Ovary (tissue), 3 donors: ENCODE measurements at regions not wholly inside any gene's neighbourhood (a gene's known extent, or its start where the extent isn't known, plus 50 kb on each side); places are given as distances from the start of the nearest gene placed in this dataset.

Experiments
- EP300 ChIP-seq: sonication (generic); formaldehyde crosslinking; IDR thresholded peaks from one replicate; pipeline ENCODE4 v1.6.1; 2017; ENCODE audit warnings: antibody characterized with exemption
- POLR2A ChIP-seq: fragments of 450-650 bp; IDR thresholded peaks from one replicate; pipeline ENCODE4 v1.6.1; 2017; ENCODE audit warnings: antibody characterized with exemption, mild to moderate bottlenecking, moderate library complexity
- TF ChIP-seq, protein P1 (sequence below), 3 donors: fragments of 450-650 bp in 2 of 3; fragments of 200-600 bp in 1 of 3; IDR thresholded peaks; one replicate each; pipeline versions ENCODE4 v1.5.1 to v1.8.0; 2016 to 2022; ENCODE audit warnings: antibody characterized with exemption in 3 of 3, mild to moderate bottlenecking in 1 of 3
- donor health status: DM: no; HTN: no; CAD: no.

DNA sequence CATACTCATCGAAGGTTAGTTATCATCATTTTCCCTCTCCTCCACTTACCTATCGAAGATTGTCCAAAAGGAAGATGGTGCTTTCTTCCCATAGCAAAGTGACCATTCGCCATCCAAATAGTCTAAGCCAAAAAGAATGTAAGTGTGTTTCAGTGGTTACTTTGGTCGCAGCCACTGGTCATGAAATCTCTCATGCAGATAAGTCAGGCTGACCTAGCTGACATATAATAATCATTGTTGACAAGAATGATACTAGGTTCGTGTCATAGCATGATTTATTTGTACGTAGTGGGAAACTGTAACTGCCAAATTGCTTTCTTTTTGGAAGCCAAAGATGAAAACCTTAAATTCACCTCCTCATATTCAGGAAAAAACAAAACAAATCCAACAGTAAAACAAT is 89.6 kb upstream of the PMAIP1 start:
- TF ChIP-seq, protein P1, sequence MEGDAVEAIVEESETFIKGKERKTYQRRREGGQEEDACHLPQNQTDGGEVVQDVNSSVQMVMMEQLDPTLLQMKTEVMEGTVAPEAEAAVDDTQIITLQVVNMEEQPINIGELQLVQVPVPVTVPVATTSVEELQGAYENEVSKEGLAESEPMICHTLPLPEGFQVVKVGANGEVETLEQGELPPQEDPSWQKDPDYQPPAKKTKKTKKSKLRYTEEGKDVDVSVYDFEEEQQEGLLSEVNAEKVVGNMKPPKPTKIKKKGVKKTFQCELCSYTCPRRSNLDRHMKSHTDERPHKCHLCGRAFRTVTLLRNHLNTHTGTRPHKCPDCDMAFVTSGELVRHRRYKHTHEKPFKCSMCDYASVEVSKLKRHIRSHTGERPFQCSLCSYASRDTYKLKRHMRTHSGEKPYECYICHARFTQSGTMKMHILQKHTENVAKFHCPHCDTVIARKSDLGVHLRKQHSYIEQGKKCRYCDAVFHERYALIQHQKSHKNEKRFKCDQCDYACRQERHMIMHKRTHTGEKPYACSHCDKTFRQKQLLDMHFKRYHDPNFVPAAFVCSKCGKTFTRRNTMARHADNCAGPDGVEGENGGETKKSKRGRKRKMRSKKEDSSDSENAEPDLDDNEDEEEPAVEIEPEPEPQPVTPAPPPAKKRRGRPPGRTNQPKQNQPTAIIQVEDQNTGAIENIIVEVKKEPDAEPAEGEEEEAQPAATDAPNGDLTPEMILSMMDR (IDR thresholded peaks at IDR 0.05), result no peak
- TF ChIP-seq POLR2A (no peak), EP300 (no peak)
